SK-N-SH (cell line): ENCODE measurements at regions not wholly inside any gene's neighbourhood (a gene's known extent, or its start where the extent isn't known, plus 50 kb on each side); places are given as distances from the start of the nearest gene placed in this dataset.

Source experiments
- CTCF ChIA-PET: fragments of 300-600, 350-600 bp; formaldehyde crosslinking; extraction: SDS; loops from one replicate; lab custom pipeline; 2021; lab: Yijun Ruan, JAX
- POLR2A ChIA-PET: fragments of 350-600 bp; sonication (Branson Sonifier 250); formaldehyde crosslinking; extraction: SDS; loops from one replicate; lab custom pipeline; 2020; ENCODE audit warnings: antibody characterized with exemption, inconsistent platforms; lab: Yijun Ruan, JAX
- DNase-seq: peaks from one replicate; pipeline ENCODE4 v3.0.0; 2012
- H2AFZ ChIP-seq: fragments of 200-600 bp; sonication (generic); 2 replicates; pipeline ENCODE4 v1.8.1; 2016; ENCODE audit warnings: antibody characterized with exemption, mild to moderate bottlenecking, low read depth
- H3F3A ChIP-seq: fragments of 200-600 bp; sonication (generic); replicated peaks from 2 replicates; pipeline ENCODE3; 2016; ENCODE audit warnings: antibody characterized with exemption, mild to moderate bottlenecking; ENCODE audit not compliant: insufficient read depth
- H3K27ac ChIP-seq, 2 experiments: fragments of 200-500 bp in 1 of 2; fragments of 200-600 bp in 1 of 2; sonication (Bioruptor generic) in 1 of 2; sonication (generic), shearing (Covaris generic) in 1 of 2; 2 replicates each; pipeline versions ENCODE4 v1.5.1 to v1.6.1; 2014 to 2016; ENCODE audit warnings: low read depth in 2 of 2, inconsistent platforms in 1 of 2, low read length in 1 of 2, mild to moderate bottlenecking in 1 of 2, mixed read lengths in 1 of 2
- H3K27me3 ChIP-seq: fragments of 200-600 bp; sonication (generic), shearing (Covaris generic); 2 replicates; pipeline ENCODE4 v1.6.1; 2016; ENCODE audit warnings: mixed run types; ENCODE audit not compliant: insufficient read depth
- H3K36me3 ChIP-seq, 2 experiments: fragments of 200-500 bp in 1 of 2; fragments of 200-600 bp in 1 of 2; sonication (Bioruptor generic) in 1 of 2; sonication (generic) in 1 of 2; replicated peaks in 1 of 2; 2 replicates each; pipeline versions ENCODE3 to v1.5.1; 2014 to 2016; ENCODE audit warnings: low read length in 1 of 2, mild to moderate bottlenecking in 1 of 2; ENCODE audit not compliant: insufficient read depth in 2 of 2, control insufficient read depth in 1 of 2
- H3K4me1 ChIP-seq, 2 experiments: fragments of 200-500 bp in 1 of 2; fragments of 200-600 bp in 1 of 2; sonication (Bioruptor generic) in 1 of 2; sonication (generic), shearing (Covaris generic) in 1 of 2; 2 replicates each; pipeline versions ENCODE4 v1.5.1 to v1.6.1; 2014 to 2016; ENCODE audit warnings: low read depth in 1 of 2, low read length in 1 of 2, mixed run types in 1 of 2; ENCODE audit not compliant: insufficient read depth in 2 of 2, control insufficient read depth in 1 of 2
- H3K4me2 ChIP-seq: fragments of 200-600 bp; sonication (generic), shearing (Covaris generic); 2 replicates; pipeline ENCODE4 v1.6.1; 2017; ENCODE audit warnings: mixed run types
- H3K4me3 ChIP-seq, 2 experiments: fragments of 200-500 bp in 1 of 2; fragments of 200-600 bp in 1 of 2; sonication (Bioruptor generic) in 1 of 2; sonication (generic), shearing (Covaris generic) in 1 of 2; 2 replicates each; pipeline versions ENCODE4 v1.5.1 to v1.8.1; 2014 to 2016; ENCODE audit warnings: low read depth in 2 of 2, inconsistent platforms in 1 of 2, low read length in 1 of 2, mild to moderate bottlenecking in 1 of 2, mixed read lengths in 1 of 2, moderate library complexity in 1 of 2
- H3K79me2 ChIP-seq: fragments of 200-600 bp; sonication (generic); 2 replicates; pipeline ENCODE4 v1.8.1; 2017; ENCODE audit warnings: mild to moderate bottlenecking; ENCODE audit not compliant: insufficient read depth
- H3K9ac ChIP-seq: fragments of 200-600 bp; sonication (generic); 2 replicates; pipeline ENCODE4 v1.6.1; 2017; ENCODE audit warnings: mixed run types
- H3K9me2 ChIP-seq: fragments of 200-600 bp; sonication (generic); 2 replicates; pipeline ENCODE4 v1.6.1; 2017; ENCODE audit warnings: mixed run types
- H3K9me3 ChIP-seq: fragments of 200-600 bp; sonication (generic); 2 replicates; pipeline ENCODE4 v1.6.1; 2017; ENCODE audit warnings: mixed run types, mild to moderate bottlenecking, moderate library complexity
- H4K20me1 ChIP-seq: fragments of 200-600 bp; sonication (generic); 2 replicates; pipeline ENCODE4 v1.6.1; 2017; ENCODE audit warnings: mild to moderate bottlenecking, mixed run types; ENCODE audit not compliant: insufficient read depth
- CHD2 ChIP-seq: fragments of 150-350 bp; IDR thresholded peaks from 2 replicates; pipeline ENCODE4 v1.6.1; 2018; ENCODE audit warnings: low read length; ENCODE audit not compliant: partially characterized antibody
- ELF1 ChIP-seq: IDR thresholded peaks from 2 replicates; pipeline ENCODE4 v1.4.0; 2012
- EZH2phosphoT487 ChIP-seq: fragments of 200-600 bp; sonication (generic); IDR thresholded peaks from 2 replicates; pipeline ENCODE4 v1.6.1; 2017; ENCODE audit warnings: low read depth, mixed run types, mild to moderate bottlenecking, antibody characterized with exemption, moderate library complexity, borderline replicate concordance
- FOXJ3 ChIP-seq: sonication (generic); formaldehyde crosslinking; IDR thresholded peaks from 2 replicates; pipeline ENCODE4 v1.5.1; 2020; ENCODE audit warnings: mild to moderate bottlenecking, missing genetic modification reagents
- FOXM1 ChIP-seq: IDR thresholded peaks from 2 replicates; pipeline ENCODE4 v1.4.0; 2012; ENCODE audit warnings: low read depth, mild to moderate bottlenecking
- GATA2 ChIP-seq: sonication (generic); formaldehyde crosslinking; IDR thresholded peaks from 2 replicates; pipeline ENCODE4 v1.5.0; 2020; ENCODE audit warnings: mild to moderate bottlenecking, missing genetic modification reagents
- MEF2A ChIP-seq: IDR thresholded peaks from 2 replicates; pipeline ENCODE4 v1.4.0; 2012; ENCODE audit warnings: low read depth, borderline replicate concordance
- NFIC ChIP-seq: IDR thresholded peaks from 2 replicates; pipeline ENCODE4 v1.4.0; 2012; ENCODE audit warnings: borderline replicate concordance
- POLR2AphosphoS5 ChIP-seq: IDR thresholded peaks from 2 replicates; pipeline ENCODE4 v1.6.1; 2012; ENCODE audit warnings: low read depth, low read length
- RCOR1 ChIP-seq: fragments of 150-350 bp; IDR thresholded peaks from 2 replicates; pipeline ENCODE4 v1.6.1; 2017; ENCODE audit warnings: antibody characterized with exemption, low read length
- RFX5 ChIP-seq: IDR thresholded peaks from 2 replicates; pipeline ENCODE4 v1.6.1; 2012; ENCODE audit warnings: mild to moderate bottlenecking, improper control_type of control experiment, low read length
- RXRA ChIP-seq: IDR thresholded peaks from 2 replicates; pipeline ENCODE4 v1.4.0; 2012; ENCODE audit warnings: low read depth, mild to moderate bottlenecking, borderline replicate concordance
- SIN3A ChIP-seq: IDR thresholded peaks from 2 replicates; pipeline ENCODE4 v1.6.1; 2012; ENCODE audit warnings: low read depth, mild to moderate bottlenecking, low read length, moderate library complexity, borderline replicate concordance
- SMC3 ChIP-seq: IDR thresholded peaks from 2 replicates; pipeline ENCODE4 v1.6.1; 2012; ENCODE audit warnings: low read depth, low read length, improper control_type of control experiment
- TEAD4 ChIP-seq: IDR thresholded peaks from 2 replicates; pipeline ENCODE4 v1.4.0; 2012; ENCODE audit warnings: mild to moderate bottlenecking, borderline replicate concordance; ENCODE audit not compliant: insufficient read depth
- WGBS: methylation state at CpG from one replicate; pipeline ENCODE4 v1.1.6; 2017; ENCODE audit warnings: low lambda C conversion rate; 5-methylcytosine and 5-hydroxymethylcytosine counted together
- TF ChIP-seq, protein P1 (sequence below): IDR thresholded peaks from 2 replicates; pipeline ENCODE4 v1.4.0; 2012; ENCODE audit warnings: low read depth
- TF ChIP-seq, protein P2 (sequence below): IDR thresholded peaks from 2 replicates; pipeline ENCODE4 v1.4.0; 2012; ENCODE audit warnings: low read depth, borderline replicate concordance
- TF ChIP-seq, protein P3 (sequence below): IDR thresholded peaks from 2 replicates; pipeline ENCODE4 v1.4.0; 2012; ENCODE audit warnings: low read depth, borderline replicate concordance
- TF ChIP-seq, protein P4 (sequence below): fragments of 150-350 bp; IDR thresholded peaks from 2 replicates; pipeline ENCODE4 v1.6.1; 2017; ENCODE audit warnings: antibody characterized with exemption, low read length, low read depth, borderline replicate concordance

DNA sequence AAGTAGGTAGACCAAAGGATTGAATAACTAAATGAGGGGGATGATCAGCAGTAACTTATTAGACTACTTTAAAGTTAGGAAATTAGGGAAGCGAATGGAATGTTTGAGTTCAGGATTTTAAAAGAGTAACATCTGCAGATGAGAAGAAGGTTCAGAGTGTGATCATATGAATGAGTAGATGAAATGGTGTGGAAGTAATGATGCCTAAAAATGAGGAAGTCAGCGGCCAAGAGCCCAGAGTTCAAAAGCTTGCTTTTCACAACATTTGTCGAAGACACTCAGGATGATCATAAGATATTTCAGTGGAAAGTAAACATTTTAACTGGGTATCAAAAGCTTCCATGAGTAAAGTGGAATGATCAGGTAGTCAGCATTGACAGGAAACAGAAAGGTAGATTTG is 299.4 kb downstream of the LRRIQ3 start:
- no peak overlapping the region for H3K27ac ChIP-seq
- H3K9ac ChIP-seq: no peak overlapping the region
- no peaks in the 10 kb centered on the region for H3K4me1 ChIP-seq
- no peak overlapping the region for H3K4me2 ChIP-seq
- H3K4me3 ChIP-seq: no peak overlapping the region
- WGBS: 63% methylated on average over 3 of the region's 3 CpGs
- no peaks in the 10 kb centered on the region for H3K36me3 ChIP-seq
- no peak for DNase-seq
- no peaks in the 10 kb centered on the region for H3K9me2 ChIP-seq
- H3K27me3 ChIP-seq: no peaks in the 10 kb centered on the region
- no peak overlapping the region for H2AFZ ChIP-seq
- CTCF ChIA-PET: no interaction called here
- POLR2A ChIA-PET: no interaction called here
- H3K9me3 ChIP-seq: no peaks in the 10 kb centered on the region
- no peaks in the 10 kb centered on the region for H3K79me2 ChIP-seq
- no peaks in the 10 kb centered on the region for H3F3A ChIP-seq
- no peak for TF ChIP-seq RXRA
- TF ChIP-seq POLR2AphosphoS5: no peak
- no peak for TF ChIP-seq GATA2 (CRISPR knock-in tag)
- TF ChIP-seq RCOR1: no peak
- no peak for TF ChIP-seq CHD2
- TF ChIP-seq NFIC: no peak
- TF ChIP-seq ELF1: no peak
- TF ChIP-seq EZH2phosphoT487: no peak
- no peak for TF ChIP-seq SIN3A
- TF ChIP-seq, protein P1, sequence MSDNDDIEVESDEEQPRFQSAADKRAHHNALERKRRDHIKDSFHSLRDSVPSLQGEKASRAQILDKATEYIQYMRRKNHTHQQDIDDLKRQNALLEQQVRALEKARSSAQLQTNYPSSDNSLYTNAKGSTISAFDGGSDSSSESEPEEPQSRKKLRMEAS: no peak
- TF ChIP-seq MEF2A: no peak
- TF ChIP-seq FOXM1: no peak
- TF ChIP-seq FOXJ3: no peak
- TF ChIP-seq TEAD4: no peak
- TF ChIP-seq, protein P2, sequence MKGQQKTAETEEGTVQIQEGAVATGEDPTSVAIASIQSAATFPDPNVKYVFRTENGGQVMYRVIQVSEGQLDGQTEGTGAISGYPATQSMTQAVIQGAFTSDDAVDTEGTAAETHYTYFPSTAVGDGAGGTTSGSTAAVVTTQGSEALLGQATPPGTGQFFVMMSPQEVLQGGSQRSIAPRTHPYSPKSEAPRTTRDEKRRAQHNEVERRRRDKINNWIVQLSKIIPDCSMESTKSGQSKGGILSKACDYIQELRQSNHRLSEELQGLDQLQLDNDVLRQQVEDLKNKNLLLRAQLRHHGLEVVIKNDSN: no peak
- TF ChIP-seq, protein P3, sequence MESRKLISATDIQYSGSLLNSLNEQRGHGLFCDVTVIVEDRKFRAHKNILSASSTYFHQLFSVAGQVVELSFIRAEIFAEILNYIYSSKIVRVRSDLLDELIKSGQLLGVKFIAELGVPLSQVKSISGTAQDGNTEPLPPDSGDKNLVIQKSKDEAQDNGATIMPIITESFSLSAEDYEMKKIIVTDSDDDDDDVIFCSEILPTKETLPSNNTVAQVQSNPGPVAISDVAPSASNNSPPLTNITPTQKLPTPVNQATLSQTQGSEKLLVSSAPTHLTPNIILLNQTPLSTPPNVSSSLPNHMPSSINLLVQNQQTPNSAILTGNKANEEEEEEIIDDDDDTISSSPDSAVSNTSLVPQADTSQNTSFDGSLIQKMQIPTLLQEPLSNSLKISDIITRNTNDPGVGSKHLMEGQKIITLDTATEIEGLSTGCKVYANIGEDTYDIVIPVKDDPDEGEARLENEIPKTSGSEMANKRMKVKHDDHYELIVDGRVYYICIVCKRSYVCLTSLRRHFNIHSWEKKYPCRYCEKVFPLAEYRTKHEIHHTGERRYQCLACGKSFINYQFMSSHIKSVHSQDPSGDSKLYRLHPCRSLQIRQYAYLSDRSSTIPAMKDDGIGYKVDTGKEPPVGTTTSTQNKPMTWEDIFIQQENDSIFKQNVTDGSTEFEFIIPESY: no peak
- TF ChIP-seq SMC3: no peak
- TF ChIP-seq RFX5: no peak
- TF ChIP-seq, protein P4, sequence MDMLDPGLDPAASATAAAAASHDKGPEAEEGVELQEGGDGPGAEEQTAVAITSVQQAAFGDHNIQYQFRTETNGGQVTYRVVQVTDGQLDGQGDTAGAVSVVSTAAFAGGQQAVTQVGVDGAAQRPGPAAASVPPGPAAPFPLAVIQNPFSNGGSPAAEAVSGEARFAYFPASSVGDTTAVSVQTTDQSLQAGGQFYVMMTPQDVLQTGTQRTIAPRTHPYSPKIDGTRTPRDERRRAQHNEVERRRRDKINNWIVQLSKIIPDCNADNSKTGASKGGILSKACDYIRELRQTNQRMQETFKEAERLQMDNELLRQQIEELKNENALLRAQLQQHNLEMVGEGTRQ: no peak
- H4K20me1 ChIP-seq: no peaks in the 10 kb centered on the region
